H1 (cell line): ENCODE measurements at regions not wholly inside any gene's neighbourhood (a gene's known extent, or its start where the extent isn't known, plus 50 kb on each side); places are given as distances from the start of the nearest gene placed in this dataset.

ENCODE experiments used
- CTCF ChIA-PET: fragments of 300-600 bp; sonication (Branson Sonifier 250); formaldehyde crosslinking; loops from one replicate; lab custom pipeline; 2021; ENCODE audit not compliant: partially characterized antibody; lab: Charles Lee
- POLR2A ChIA-PET: fragments of 300-600 bp; sonication (Branson Sonifier 250); formaldehyde crosslinking; loops from one replicate; lab custom pipeline; 2021; ENCODE audit warnings: inconsistent platforms; ENCODE audit not compliant: partially characterized antibody; lab: Charles Lee
- DNase-seq, 2 experiments: peaks; one replicate each; pipeline versions ENCODE4 v3.0.0 to v3.0.0-alpha.2; 2010 to 2022; ENCODE audit warnings: low spot score in 2 of 2, low read depth in 1 of 2, mixed read lengths in 1 of 2
- FAIRE-seq: peaks from 2 replicates; lab custom pipeline; 2011; peaks lifted over from hg19 to GRCh38; lab: Jason Lieb, UNC
- H2AFZ ChIP-seq: 2 replicates; pipeline ENCODE4 v1.8.1; 2012; ENCODE audit warnings: low read length, inconsistent platforms
- H2AK5ac ChIP-seq: 2 replicates; pipeline ENCODE4 v1.6.1; 2013; ENCODE audit warnings: low read depth, low read length
- H2BK120ac ChIP-seq: replicated peaks from 2 replicates; pipeline ENCODE3; 2013; ENCODE audit warnings: low read depth, low read length, inconsistent platforms
- H2BK12ac ChIP-seq: 2 replicates; pipeline ENCODE4 v1.6.1; 2013; ENCODE audit warnings: low read depth, low read length
- H2BK15ac ChIP-seq: 2 replicates; pipeline ENCODE4 v1.6.1; 2013; ENCODE audit warnings: low read length
- H2BK20ac ChIP-seq: 2 replicates; pipeline ENCODE4 v1.6.1; 2013; ENCODE audit warnings: low read length
- H2BK5ac ChIP-seq: 2 replicates; pipeline ENCODE4 v1.6.1; 2013; ENCODE audit warnings: low read depth, low read length
- H3K14ac ChIP-seq: 2 replicates; pipeline ENCODE4 v1.6.1; 2013; ENCODE audit warnings: inconsistent platforms; ENCODE audit not compliant: insufficient read length
- H3K18ac ChIP-seq: 2 replicates; pipeline ENCODE4 v1.6.1; 2013; ENCODE audit warnings: low read length; ENCODE audit errors: extremely low read depth
- H3K23ac ChIP-seq: 2 replicates; pipeline ENCODE4 v1.6.1; 2013; ENCODE audit warnings: inconsistent platforms; ENCODE audit not compliant: insufficient read length
- H3K23me2 ChIP-seq: 2 replicates; pipeline ENCODE4 v1.6.1; 2013; ENCODE audit warnings: low read depth, low read length
- H3K27ac ChIP-seq: 2 replicates; pipeline ENCODE4 v1.6.1; 2011; ENCODE audit warnings: low read depth, low read length, inconsistent platforms
- H3K27me3 ChIP-seq, 4 experiments: replicated peaks in 1 of 4; 1 replicate in 1 of 4; 2 replicates in 3 of 4; pipeline versions ENCODE4 v1.6.1 to v1.8.1; 2011 to 2013; ENCODE audit warnings: low read length in 3 of 4, mild to moderate bottlenecking in 3 of 4, inconsistent platforms in 2 of 4, mixed read lengths in 2 of 4, moderate library complexity in 1 of 4; ENCODE audit not compliant: control insufficient read depth in 3 of 4, insufficient read depth in 3 of 4; ENCODE audit errors: extremely low read depth in 1 of 4
- H3K36me3 ChIP-seq, 4 experiments: 2 replicates each; pipeline versions ENCODE4 v1.6.1 to v1.8.1; 2011 to 2013; ENCODE audit warnings: mild to moderate bottlenecking in 4 of 4, low read length in 3 of 4, moderate library complexity in 2 of 4, control low read depth in 1 of 4, inconsistent platforms in 1 of 4; ENCODE audit not compliant: insufficient read depth in 4 of 4, control insufficient read depth in 2 of 4
- H3K4ac ChIP-seq: replicated peaks from 2 replicates; pipeline ENCODE3; 2013; ENCODE audit warnings: low read length, low read depth, mixed read lengths, inconsistent platforms; ENCODE audit not compliant: insufficient read length
- H3K4me1 ChIP-seq, 4 experiments: replicated peaks in 1 of 4; 1 replicate in 1 of 4; 2 replicates in 3 of 4; pipeline versions ENCODE4 v1.6.1 to v1.8.1; 2011 to 2013; ENCODE audit warnings: low read length in 3 of 4, inconsistent platforms in 2 of 4, mixed read lengths in 1 of 4; ENCODE audit not compliant: insufficient read depth in 4 of 4, control insufficient read depth in 3 of 4
- H3K4me2 ChIP-seq, 2 experiments: 2 replicates each; pipeline versions ENCODE4 v1.6.1 to v1.8.1; 2011 to 2013; ENCODE audit warnings: low read depth in 2 of 2, low read length in 2 of 2, control low read depth in 1 of 2, inconsistent platforms in 1 of 2, mild to moderate bottlenecking in 1 of 2; ENCODE audit not compliant: insufficient read depth in 1 of 2
- H3K4me3 ChIP-seq, 4 experiments: fragments of 200-600, 300-600 bp in 1 of 4; sonication (generic), shearing (Covaris generic), sonication (Bioruptor Twin) in 1 of 4; 2 replicates each; pipeline versions ENCODE4 v1.5.1 to v1.8.1; 2011 to 2016; ENCODE audit warnings: low read length in 4 of 4, low read depth in 3 of 4, control low read depth in 2 of 4, inconsistent platforms in 2 of 4, mild to moderate bottlenecking in 2 of 4, mixed read lengths in 1 of 4, moderate library complexity in 1 of 4; ENCODE audit not compliant: insufficient read depth in 2 of 4; ENCODE audit errors: extremely low read depth in 1 of 4
- H3K56ac ChIP-seq: replicated peaks from 2 replicates; pipeline ENCODE3; 2013; ENCODE audit warnings: low read depth, mild to moderate bottlenecking, mixed read lengths, low read length, inconsistent platforms; ENCODE audit not compliant: insufficient read length
- H3K79me1 ChIP-seq: 2 replicates; pipeline ENCODE4 v1.6.1; 2013; ENCODE audit warnings: low read depth, low read length, control low read depth
- H3K79me2 ChIP-seq, 2 experiments: 2 replicates each; pipeline versions ENCODE4 v1.6.1 to v1.8.1; 2012 to 2013; ENCODE audit warnings: low read length in 2 of 2, mild to moderate bottlenecking in 2 of 2, inconsistent platforms in 1 of 2; ENCODE audit not compliant: insufficient read depth in 2 of 2, control insufficient read depth in 1 of 2
- H3K9ac ChIP-seq, 4 experiments: replicated peaks in 1 of 4; 1 replicate in 1 of 4; 2 replicates in 3 of 4; pipeline versions ENCODE4 v1.6.1 to v1.8.1; 2011 to 2013; ENCODE audit warnings: low read depth in 3 of 4, low read length in 3 of 4, control low read depth in 2 of 4, mild to moderate bottlenecking in 2 of 4, moderate library complexity in 2 of 4, inconsistent platforms in 1 of 4; ENCODE audit errors: extremely low read depth in 1 of 4
- H3K9me3 ChIP-seq, 2 experiments: 2 replicates each; pipeline versions ENCODE4 v1.6.1 to v1.8.1; 2012 to 2013; ENCODE audit warnings: mild to moderate bottlenecking in 2 of 2, moderate library complexity in 2 of 2, control low read depth in 1 of 2, inconsistent platforms in 1 of 2, low read depth in 1 of 2, low read length in 1 of 2, mixed read lengths in 1 of 2; ENCODE audit not compliant: insufficient read depth in 2 of 2
- H4K20me1 ChIP-seq, 2 experiments: replicated peaks in 1 of 2; 2 replicates each; pipeline versions ENCODE3 to v1.8.1; 2011 to 2013; ENCODE audit warnings: inconsistent platforms in 2 of 2, low read length in 2 of 2, mild to moderate bottlenecking in 1 of 2; ENCODE audit not compliant: insufficient read depth in 2 of 2, control insufficient read depth in 1 of 2
- H4K5ac ChIP-seq: 2 replicates; pipeline ENCODE4 v1.6.1; 2013; ENCODE audit warnings: low read length, low read depth, mixed read lengths, inconsistent platforms; ENCODE audit not compliant: insufficient read length
- H4K8ac ChIP-seq: 2 replicates; pipeline ENCODE4 v1.8.0; 2013; ENCODE audit warnings: mild to moderate bottlenecking, moderate library complexity, low read length, inconsistent platforms; ENCODE audit not compliant: insufficient read depth; ENCODE audit errors: extremely low read depth
- H4K91ac ChIP-seq: replicated peaks from 2 replicates; pipeline ENCODE3; 2013; ENCODE audit warnings: low read length, mixed read lengths, inconsistent platforms; ENCODE audit not compliant: insufficient read length
- HDAC2 ChIP-seq, 2 experiments: fragments of 300-600 bp in 1 of 2; sonication (generic) in 1 of 2; IDR thresholded peaks; 2 replicates each; pipeline ENCODE4 v1.6.1; 2011 to 2012; ENCODE audit warnings: low read depth in 2 of 2, low read length in 2 of 2, mild to moderate bottlenecking in 2 of 2, moderate library complexity in 2 of 2, borderline replicate concordance in 1 of 2, inconsistent platforms in 1 of 2
- KDM5A ChIP-seq: fragments of 200-600 bp; IDR thresholded peaks from 2 replicates; pipeline ENCODE4 v1.7.1; 2012; ENCODE audit warnings: mild to moderate bottlenecking, low read length, inconsistent platforms, mixed read lengths
- NANOG ChIP-seq: IDR thresholded peaks from 2 replicates; pipeline ENCODE4 v1.6.1; 2011; ENCODE audit warnings: low read length, low read depth, mild to moderate bottlenecking, inconsistent platforms; ENCODE audit not compliant: insufficient read depth, poor library complexity, severe bottlenecking
- SP4 ChIP-seq: IDR thresholded peaks from 2 replicates; pipeline ENCODE4 v1.6.1; 2012; ENCODE audit warnings: low read length, inconsistent platforms
- TEAD4 ChIP-seq: IDR thresholded peaks from 2 replicates; pipeline ENCODE4 v1.6.1; 2012; ENCODE audit warnings: low read depth, low read length, inconsistent platforms, mixed read lengths

GRCh38 chr10:84587789-84588188 lies 259.4 kb downstream of the CCSER2 start:
- Histone ChIP-seq H2BK20ac (no peak overlapping the region), H4K91ac (no peak overlapping the region), H3K23me2 (no peaks in the 10 kb centered on the region), H2BK5ac (no peak overlapping the region), H3K4me3 (no peak overlapping the region), H2AFZ (no peak overlapping the region), H3K27ac (no peak overlapping the region), H3K56ac (no peak overlapping the region), H3K79me2 (no peaks in the 10 kb centered on the region), H3K79me1 (no peaks in the 10 kb centered on the region), H4K8ac (no peak overlapping the region), H2AK5ac (no peak overlapping the region), H3K9ac (no peak overlapping the region), H3K18ac (no peak overlapping the region), H3K14ac (no peak overlapping the region), H2BK120ac (no peak overlapping the region), H2BK15ac (no peak overlapping the region), H3K4me1 (peaks cover 0 to 17% (median 15%) of the 10 kb centered on the region in 4 experiments; a peak in 6 of 7 replicates), H3K27me3 (peaks cover 0 to 3% (median 0%) of the 10 kb centered on the region in 4 experiments; a peak in 1 of 7 replicates), H3K4ac (no peak overlapping the region), H3K36me3 (no peaks in the 10 kb centered on the region), H3K23ac (no peak overlapping the region), H3K4me2 (peak overlapping the region in 1 of 2 experiments; percentile 35; a peak in 1 of 4 replicates), H4K20me1 (no peaks in the 10 kb centered on the region), H4K5ac (no peak overlapping the region), H3K9me3 (no peaks in the 10 kb centered on the region), H2BK12ac (no peak overlapping the region)
- ChIA-PET POLR2A (no interaction called here), CTCF (interaction anchor here (0.8 to 9.8 kb wide), 10 partner anchors 8 to 564 kb away, joined by 3 to 72 read pairs (median 6); no protein-coding TSS in a partner anchor)
- peak; percentile 15 for TF ChIP-seq NANOG
- TF ChIP-seq TEAD4, result peak; percentile 38; the same call in 1 of the 2 replicates
- peak in 1 of 2 experiments; percentile 49; a peak in 1 of 4 replicates for TF ChIP-seq HDAC2 (IDR thresholded peaks at IDR 0.05; ENCODE audit: borderline replicate concordance in 1 of 2, low read depth in 2 of 2, low read length in 2 of 2)
- TF ChIP-seq KDM5A, result no peak
- no peak for TF ChIP-seq SP4
- DNase-seq (peak in 1 of 2 experiments; percentile 35), FAIRE-seq (peak; percentile 62)
